Middle frontal gyrus (tissue), 1 donor: ENCODE measurements at regions not wholly inside any gene's neighbourhood (a gene's known extent, or its start where the extent isn't known, plus 50 kb on each side); places are given as distances from the start of the nearest gene placed in this dataset.
"Not testable (repeated sequence)": the region's sequence is repeated elsewhere in the genome, so short reads cannot be mapped to it uniquely, and the experiment has no call there.

Experiments used
- DNase-seq: peaks from one replicate; pipeline ENCODE4 v3.0.0-alpha.2; 2015; ENCODE audit warnings: low spot score; ENCODE audit errors: extremely low spot score

DNA sequence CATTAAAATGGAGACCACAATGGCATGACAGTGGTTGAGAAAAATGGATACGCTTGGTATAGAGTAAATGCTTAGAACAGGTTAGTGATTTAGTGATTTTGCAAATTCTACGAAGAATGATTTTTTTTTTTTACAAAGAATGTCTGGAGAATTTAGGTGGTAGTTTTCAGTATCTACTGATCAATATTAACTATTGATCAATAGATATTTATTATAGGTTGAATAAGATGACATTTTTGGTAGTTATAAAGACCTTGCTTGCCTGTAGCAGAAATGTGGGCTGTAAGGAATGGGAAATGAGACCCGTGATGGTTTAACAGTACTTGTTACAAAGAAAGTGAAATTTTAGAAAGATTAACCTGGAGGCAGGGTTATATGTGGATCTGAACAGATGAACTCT is 137.5 kb downstream of the NR2F2 start:
- no peak for DNase-seq

- DNase-seq, result no peak
Observed at GRCh38 chr15:96470681-96471310, 140.3 kb downstream of the NR2F2 start.

DNA sequence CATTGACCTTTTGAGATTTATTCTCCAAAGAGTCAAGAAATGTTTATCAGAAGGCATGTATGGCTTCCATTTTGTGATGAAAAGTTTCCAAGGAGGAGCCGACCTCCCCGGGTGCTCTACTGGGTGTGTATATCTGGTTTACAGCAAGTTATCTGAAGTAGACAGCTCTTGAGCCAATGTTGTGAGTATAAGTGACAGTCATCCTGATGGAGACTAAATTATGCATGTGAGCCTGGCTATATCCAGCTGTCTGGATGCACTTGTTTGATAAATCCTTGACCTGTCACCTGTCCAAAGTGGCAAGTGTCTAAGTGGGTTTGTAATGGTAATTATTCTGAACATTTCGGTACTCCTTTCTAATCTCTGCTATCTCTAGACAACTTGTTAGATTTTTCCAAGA is 142.2 kb downstream of the NR2F2 start:
- DNase-seq, result no peak

DNA sequence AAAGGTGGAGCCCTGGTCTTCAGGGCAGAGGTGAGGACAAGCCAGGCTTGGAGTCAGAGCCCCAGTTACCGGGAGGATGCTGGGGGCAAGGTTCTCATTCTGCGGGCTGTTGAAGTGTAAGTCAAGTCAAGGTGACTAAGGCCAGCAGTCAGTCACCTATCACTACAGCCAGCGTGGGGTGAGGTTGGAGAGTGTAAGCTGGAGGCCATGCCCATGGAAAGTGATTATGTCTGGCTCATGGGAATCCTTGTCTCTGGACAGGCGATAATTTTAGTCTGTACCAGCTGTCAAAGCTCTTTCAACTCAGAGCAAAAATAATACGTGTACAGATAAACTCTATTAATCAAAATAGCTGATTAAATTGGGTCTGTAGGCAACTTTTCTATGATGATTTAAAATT is 143.1 kb downstream of the NR2F2 start:
- DNase-seq, result no peak

- DNase-seq, result no peak
Observed at GRCh38 chr15:96474231-96474664, 143.7 kb downstream of the NR2F2 start.

DNA sequence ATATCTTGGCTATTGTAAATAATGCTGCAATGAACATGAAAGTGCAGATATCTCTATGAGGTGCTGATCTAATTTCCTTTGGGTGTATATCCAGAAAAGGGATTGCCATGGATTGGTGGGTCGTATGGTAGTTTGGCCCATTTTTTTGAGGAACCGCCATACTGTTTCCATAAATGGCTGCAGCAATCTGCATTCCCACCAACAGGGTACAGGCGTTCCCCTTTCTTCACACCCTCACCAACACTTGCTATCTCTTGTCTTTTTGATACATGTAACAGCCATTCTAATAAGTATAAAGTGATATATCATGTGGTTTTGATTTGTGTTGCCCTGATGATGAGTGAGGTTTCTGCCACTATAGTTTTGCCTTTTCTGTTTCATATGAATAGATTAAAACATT is 146.7 kb downstream of the NR2F2 start:
- no peak for DNase-seq

GRCh38 chr15:96484412-96484811 is 153.9 kb downstream of the NR2F2 start:
- not testable (repeated sequence) for DNase-seq

DNA sequence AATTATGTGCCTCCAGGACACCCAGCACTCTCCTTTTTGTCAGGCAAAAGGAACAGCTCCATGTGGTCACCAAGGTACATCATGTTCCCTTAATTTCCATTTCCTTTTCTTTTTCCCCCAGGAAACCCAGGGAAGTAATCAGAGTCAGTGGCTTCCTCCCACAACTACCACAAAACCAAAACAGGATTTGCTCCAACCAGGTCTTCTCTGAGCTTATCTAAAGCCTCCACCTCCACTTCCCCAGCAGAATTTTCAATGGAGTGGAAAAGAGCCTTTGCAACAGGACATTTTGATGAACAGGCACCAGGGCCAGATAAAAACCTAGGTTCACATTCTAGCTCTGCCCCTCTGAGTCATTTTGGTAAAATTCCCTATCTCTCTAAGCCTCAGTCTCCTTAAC is 154.3 kb downstream of the NR2F2 start:
- no peak for DNase-seq

DNA sequence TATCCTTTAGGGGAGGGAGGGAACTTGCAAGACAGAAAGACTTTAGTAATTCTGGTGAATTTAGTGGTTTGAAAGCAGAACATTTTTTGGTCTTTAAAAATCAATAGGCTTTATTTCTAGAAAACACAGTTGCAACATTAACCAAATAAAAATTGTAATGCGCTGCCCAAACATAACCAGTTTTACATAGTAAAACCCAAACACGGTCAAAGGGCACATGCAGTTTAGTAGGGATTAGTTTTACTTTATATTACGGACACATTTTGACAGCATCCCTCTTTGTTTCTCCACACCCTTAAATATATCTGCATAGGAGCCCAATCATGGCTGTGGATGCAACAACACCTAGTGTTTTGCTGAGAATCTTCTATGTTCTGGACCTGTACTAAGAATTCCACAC is 156.7 kb downstream of the NR2F2 start:
- no peak for DNase-seq

DNA sequence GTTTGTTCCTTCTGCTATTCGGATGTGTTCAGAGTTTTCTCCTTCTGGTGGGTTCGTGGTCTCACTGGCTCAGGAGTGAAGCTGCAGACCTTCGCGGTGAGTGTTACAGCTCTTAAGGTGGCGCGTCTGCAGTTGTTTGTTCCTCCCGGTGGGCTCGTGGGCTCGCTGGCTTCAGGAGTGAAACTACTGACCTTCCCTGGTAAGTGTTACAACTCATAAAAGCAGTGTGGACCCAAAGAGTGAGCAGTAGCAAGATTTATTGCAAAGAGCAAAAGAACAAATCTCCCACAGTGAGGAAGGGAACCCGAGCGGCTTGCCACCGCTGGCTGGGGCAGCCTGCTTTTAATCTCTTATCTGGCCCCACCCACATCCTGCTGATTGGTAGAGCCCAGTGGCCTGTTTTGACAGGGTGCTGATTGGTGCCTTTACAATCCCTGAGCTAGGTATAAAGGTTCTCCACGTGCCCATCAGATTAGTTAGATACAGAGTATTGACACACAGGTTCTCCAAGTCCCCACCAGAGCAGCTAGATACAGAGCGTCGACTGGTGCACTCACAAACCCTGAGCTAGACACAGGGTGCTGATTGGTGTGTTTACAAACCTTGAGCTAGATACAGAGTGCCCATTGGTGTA is 160.7 kb downstream of the NR2F2 start:
- DNase-seq, result not testable (repeated sequence)

GRCh38 chr15:96491700-96492644 is 161.5 kb downstream of the NR2F2 start:
- not testable (repeated sequence) for DNase-seq

- no peak for DNase-seq
Observed at GRCh38 chr15:96494505-96494904, 164.0 kb downstream of the NR2F2 start.

- DNase-seq, result no peak
Observed at GRCh38 chr15:96495386-96495785, 164.9 kb downstream of the NR2F2 start.

DNA sequence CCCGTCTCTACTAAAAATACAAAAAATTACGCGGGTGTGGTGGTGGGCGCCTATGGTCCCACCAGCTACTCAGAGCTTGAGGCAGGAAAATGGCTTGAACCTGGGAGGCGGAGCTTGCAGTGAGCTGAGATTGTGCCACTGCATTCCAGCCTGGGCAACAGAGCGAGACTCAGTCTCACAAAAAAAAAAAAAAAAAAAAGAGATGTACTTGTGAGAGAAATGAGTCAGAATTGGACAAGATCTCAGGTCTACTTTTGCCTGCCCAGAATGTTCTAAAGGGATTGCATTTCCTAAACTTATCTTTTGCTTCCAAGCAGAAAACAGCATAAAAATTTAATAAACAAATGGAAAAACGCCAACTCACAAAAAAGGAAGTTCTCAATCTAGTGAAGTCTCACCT is 167.5 kb downstream of the NR2F2 start:
- DNase-seq, result no peak

DNA sequence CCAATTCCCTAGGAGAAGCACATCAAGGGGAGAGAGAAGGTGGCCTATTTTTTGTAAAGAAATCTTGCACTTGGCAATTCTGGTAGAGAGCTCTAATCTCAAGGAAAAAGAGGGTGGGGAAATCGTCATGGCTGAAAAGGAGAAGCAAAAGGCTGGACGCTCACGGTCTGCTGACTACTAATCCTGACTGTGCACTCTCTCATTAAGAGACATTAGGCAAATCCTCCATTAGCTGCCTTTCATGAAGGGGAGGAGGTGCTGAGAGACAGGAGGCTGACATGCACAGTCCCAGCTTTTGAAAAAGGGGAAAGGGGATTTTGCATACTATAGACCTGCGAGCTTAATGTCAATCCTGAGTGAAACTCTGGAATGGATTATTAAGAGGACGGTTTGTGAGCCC is 170.0 kb downstream of the NR2F2 start:
- no peak for DNase-seq

GRCh38 chr15:96501362-96501761 is 170.9 kb downstream of the NR2F2 start:
- DNase-seq, result no peak

DNA sequence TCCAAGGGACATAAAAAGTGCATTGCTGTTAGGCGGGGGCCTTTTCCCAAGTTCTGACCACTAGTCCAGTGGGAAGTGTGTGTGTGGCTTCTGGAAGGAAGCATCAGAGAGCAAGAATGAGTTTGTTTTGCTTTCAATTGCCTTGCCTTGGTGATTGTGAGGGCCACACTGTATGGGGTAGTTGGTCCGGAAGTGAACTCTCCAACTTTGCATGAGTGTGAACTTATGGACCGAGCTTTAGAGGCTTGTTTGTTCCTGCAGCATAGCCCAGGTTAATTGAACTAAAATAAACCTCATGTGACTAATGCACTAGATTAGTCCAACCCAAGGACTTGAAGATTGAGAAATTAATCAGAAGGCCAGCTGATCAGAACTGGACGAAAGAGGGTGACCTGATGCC is 171.7 kb downstream of the NR2F2 start:
- DNase-seq, result no peak

DNA sequence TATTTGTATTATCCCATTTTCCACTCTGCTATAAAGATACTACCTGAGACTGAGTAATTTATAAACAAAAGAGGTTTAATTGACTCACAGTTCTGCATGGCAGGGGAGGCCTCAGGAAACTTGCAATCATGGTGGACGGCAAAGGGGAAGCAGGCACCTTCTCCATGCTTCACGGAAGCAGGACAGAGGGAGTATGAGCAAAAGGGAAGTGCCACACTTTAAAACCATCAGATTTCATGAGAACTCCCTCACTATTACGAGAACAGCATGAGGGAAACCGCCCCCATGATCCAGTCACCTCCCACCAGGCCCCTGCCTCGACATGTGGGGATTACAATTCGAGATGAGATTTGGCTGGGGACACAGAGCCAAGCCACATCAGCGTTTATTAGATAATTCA is 172.8 kb downstream of the NR2F2 start:
- DNase-seq, result no peak

- DNase-seq, result no peak
Observed at GRCh38 chr15:96504371-96504770, 173.9 kb downstream of the NR2F2 start.

GRCh38 chr15:96505014-96505413 is 174.5 kb downstream of the NR2F2 start:
- DNase-seq, result no peak

GRCh38 chr15:96514607-96515285 is 184.2 kb downstream of the NR2F2 start:
- no peak for DNase-seq

- no peak for DNase-seq
Observed at GRCh38 chr15:96515371-96515770, 184.9 kb downstream of the NR2F2 start.
